Upper lobe of left lung (tissue), 6 donors: ENCODE measurements at regions not wholly inside any gene's neighbourhood (a gene's known extent, or its start where the extent isn't known, plus 50 kb on each side); places are given as distances from the start of the nearest gene placed in this dataset.
"Not testable (repeated sequence)": the region's sequence is repeated elsewhere in the genome, so short reads cannot be mapped to it uniquely, and the experiment has no call there.

ENCODE experiments used
- ATAC-seq, 2 donors: fragments of 200-7000 bp; cut with Tn5 transposase; one replicate each; pipeline ENCODE4 v1.9.1; 2022; ENCODE audit warnings: mild to moderate bottlenecking in 2 of 2, moderate library complexity in 2 of 2; ENCODE audit not compliant: low FRiP score in 2 of 2
- DNase-seq, 2 donors: peaks; one replicate each; pipeline ENCODE4 v3.0.0-alpha.2; 2019 to 2020
- H3K27ac ChIP-seq, 4 donors: fragments of 200-600 bp; sonication (generic); one replicate each; pipeline ENCODE4 v1.5.1; 2016 to 2019
- H3K27me3 ChIP-seq, 4 donors: fragments of 200-600 bp; sonication (generic); one replicate each; pipeline ENCODE4 v1.5.1; 2017 to 2019
- H3K36me3 ChIP-seq, 4 donors: fragments of 200-600 bp; sonication (generic); one replicate each; pipeline ENCODE4 v1.5.1; 2016 to 2019
- H3K4me1 ChIP-seq, 4 donors: fragments of 200-600 bp; sonication (generic); one replicate each; pipeline ENCODE4 v1.5.1; 2018 to 2019
- H3K4me3 ChIP-seq, 4 donors: fragments of 200-600 bp; sonication (generic); one replicate each; pipeline ENCODE4 v1.5.1; 2017 to 2019; ENCODE audit warnings: mild to moderate bottlenecking in 2 of 4, moderate library complexity in 1 of 4
- H3K9me3 ChIP-seq, 4 donors: fragments of 200-600 bp; sonication (generic); one replicate each; pipeline ENCODE4 v1.5.1; 2018 to 2019
- EP300 ChIP-seq, 4 donors: sonication (generic); formaldehyde crosslinking; IDR thresholded peaks; one replicate each; pipeline ENCODE4 v1.5.1; 2017; ENCODE audit warnings: antibody characterized with exemption in 4 of 4, control low read depth in 2 of 4
- POLR2A ChIP-seq, 4 donors: fragments of 450-650 bp; IDR thresholded peaks; one replicate each; pipeline ENCODE4 v1.5.1; 2016 to 2017; ENCODE audit warnings: antibody characterized with exemption in 4 of 4, mild to moderate bottlenecking in 2 of 4
- POLR2AphosphoS5 ChIP-seq, 2 donors: sonication (generic); formaldehyde crosslinking; IDR thresholded peaks; one replicate each; pipeline ENCODE4 v1.5.1; 2017; ENCODE audit warnings: antibody characterized with exemption in 2 of 2
- WGBS, 2 donors: methylation state at CpG; one replicate each; pipeline ENCODE4 v1.1.5; 2017 to 2018; 5-methylcytosine and 5-hydroxymethylcytosine counted together
- TF ChIP-seq, protein P1 (sequence below), 6 experiments: fragments of 450-650 bp in 4 of 6; fragments of 200-600 bp in 2 of 6; sonication (generic) in 2 of 6; IDR thresholded peaks; one replicate each; pipeline ENCODE4 v1.5.1; 2016 to 2019; ENCODE audit warnings: antibody characterized with exemption in 6 of 6
- donor health status: DM: no; HTN: no; CAD: no; lungs with moderate emphysema.
- donor health status: DM: no; HTN: yes; CAD: no; lungs with severe emphysema.

DNA sequence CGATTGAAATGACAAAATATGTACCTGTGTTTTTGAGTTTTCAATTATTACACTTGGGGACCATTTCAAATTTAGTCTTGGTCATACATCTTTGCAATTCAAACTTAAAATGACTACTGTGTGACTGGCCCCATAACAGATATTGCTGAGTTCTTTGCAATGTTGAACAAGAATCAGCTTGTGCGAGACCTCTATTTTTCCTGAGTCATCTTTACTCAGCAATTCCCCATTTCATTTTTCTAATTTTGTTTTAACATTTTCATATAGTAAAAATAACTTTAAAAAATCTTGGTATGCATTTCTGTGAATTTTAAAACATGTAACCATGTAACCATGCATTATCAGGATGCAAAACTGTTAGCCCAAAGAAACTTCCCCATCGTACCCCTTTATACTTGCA is 678.1 kb downstream of the ANKRD7 start:
- no peak overlapping the region for H3K4me3 ChIP-seq
- no peak for ATAC-seq
- no peaks in the 10 kb centered on the region for H3K9me3 ChIP-seq
- WGBS, 2 donors = 87% methylated on average over 3 of the region's 3 CpGs
- no peaks in the 10 kb centered on the region for H3K36me3 ChIP-seq
- H3K27me3 ChIP-seq = no peaks in the 10 kb centered on the region
- DNase-seq = no peak
- H3K4me1 ChIP-seq = no peaks in the 10 kb centered on the region
- TF ChIP-seq, protein P1, sequence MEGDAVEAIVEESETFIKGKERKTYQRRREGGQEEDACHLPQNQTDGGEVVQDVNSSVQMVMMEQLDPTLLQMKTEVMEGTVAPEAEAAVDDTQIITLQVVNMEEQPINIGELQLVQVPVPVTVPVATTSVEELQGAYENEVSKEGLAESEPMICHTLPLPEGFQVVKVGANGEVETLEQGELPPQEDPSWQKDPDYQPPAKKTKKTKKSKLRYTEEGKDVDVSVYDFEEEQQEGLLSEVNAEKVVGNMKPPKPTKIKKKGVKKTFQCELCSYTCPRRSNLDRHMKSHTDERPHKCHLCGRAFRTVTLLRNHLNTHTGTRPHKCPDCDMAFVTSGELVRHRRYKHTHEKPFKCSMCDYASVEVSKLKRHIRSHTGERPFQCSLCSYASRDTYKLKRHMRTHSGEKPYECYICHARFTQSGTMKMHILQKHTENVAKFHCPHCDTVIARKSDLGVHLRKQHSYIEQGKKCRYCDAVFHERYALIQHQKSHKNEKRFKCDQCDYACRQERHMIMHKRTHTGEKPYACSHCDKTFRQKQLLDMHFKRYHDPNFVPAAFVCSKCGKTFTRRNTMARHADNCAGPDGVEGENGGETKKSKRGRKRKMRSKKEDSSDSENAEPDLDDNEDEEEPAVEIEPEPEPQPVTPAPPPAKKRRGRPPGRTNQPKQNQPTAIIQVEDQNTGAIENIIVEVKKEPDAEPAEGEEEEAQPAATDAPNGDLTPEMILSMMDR (IDR thresholded peaks at IDR 0.05) = no peak
- TF ChIP-seq POLR2AphosphoS5 (IDR thresholded peaks at IDR 0.05) (no peak), POLR2A (IDR thresholded peaks at IDR 0.05) (no peak)
- no peak overlapping the region for H3K27ac ChIP-seq

DNA sequence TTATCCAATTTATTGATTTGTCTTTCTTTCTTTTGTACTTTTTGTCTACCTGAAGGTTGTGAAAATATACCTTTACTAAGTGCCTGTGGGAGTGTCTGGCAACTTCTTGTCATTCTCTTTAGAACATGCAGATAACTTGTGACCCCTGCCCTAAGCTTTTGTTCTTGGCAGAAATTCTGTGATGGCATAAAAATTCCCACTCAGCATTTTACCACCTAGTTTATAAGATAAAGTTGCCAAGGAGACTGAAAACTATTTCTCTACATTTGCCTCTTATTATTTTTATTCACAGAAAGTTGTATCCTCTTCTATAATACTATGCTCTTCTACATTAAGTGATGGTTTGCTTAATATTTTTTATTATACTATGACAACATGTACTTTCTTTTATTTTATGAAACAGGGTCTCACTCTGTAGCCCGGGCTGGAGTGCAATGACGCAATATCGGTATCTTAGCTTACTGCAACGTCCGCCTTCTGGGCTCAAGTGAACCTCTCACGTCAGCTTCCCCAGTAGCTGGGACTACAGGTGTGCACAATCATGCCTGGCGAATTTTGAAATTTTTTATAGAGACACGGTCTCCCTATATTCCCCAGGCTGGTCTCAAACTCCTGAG is 683.5 kb downstream of the ANKRD7 start:
- WGBS, 2 donors = 85 to 88% methylated on average over 8 of the region's 8 CpGs
- H3K27ac ChIP-seq = no peak overlapping the region

DNA sequence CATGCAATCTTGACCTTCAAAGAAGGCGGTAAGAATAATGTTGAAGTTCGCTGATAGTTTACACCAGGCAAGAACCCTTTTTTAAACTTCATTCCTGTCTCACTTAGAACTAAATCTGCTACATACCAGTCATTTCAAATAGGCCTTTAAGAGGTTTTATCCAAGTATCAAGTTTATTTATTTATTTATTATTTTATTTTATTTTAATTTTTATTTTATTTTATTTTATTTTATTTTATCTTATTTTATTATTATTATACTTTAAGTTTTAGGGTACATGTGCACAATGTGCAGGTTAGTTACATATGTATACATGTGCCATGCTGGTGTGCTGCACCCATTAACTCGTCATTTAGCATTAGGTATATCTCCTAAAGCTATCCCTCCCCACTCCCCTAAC is 691.6 kb downstream of the ANKRD7 start:
- ATAC-seq, DNase-seq, H3K9me3 ChIP-seq, H3K36me3 ChIP-seq, H3K4me3 ChIP-seq, H3K27ac ChIP-seq, H3K27me3 ChIP-seq, H3K4me1 ChIP-seq: not testable (repeated sequence)
- WGBS, 2 donors = 88 to 93% methylated on average over 3 of the region's 3 CpGs

More for the DNA sequence above, 683.5 kb downstream of the ANKRD7 start:
- Histone ChIP-seq H3K4me3 (no peak overlapping the region), H3K27me3 (no peaks in the 10 kb centered on the region), H3K36me3 (no peaks in the 10 kb centered on the region), H3K4me1 (no peaks in the 10 kb centered on the region), H3K9me3 (no peaks in the 10 kb centered on the region)
- TF ChIP-seq POLR2AphosphoS5 (IDR thresholded peaks at IDR 0.05) (no peak), EP300 (IDR thresholded peaks at IDR 0.05) (no peak), POLR2A (IDR thresholded peaks at IDR 0.05) (no peak)
- TF ChIP-seq, protein P1 (IDR thresholded peaks at IDR 0.05) = no peak
- DNase-seq = no peak
- ATAC-seq = no peak

- no peaks in the 10 kb centered on the region for H3K27me3 ChIP-seq
- no peak overlapping the region for H3K27ac ChIP-seq
- DNase-seq (no peak), ATAC-seq (no peak)
- no peaks in the 10 kb centered on the region for H3K9me3 ChIP-seq
- H3K36me3 ChIP-seq = no peaks in the 10 kb centered on the region
- H3K4me3 ChIP-seq = no peak overlapping the region
- 79 to 80% methylated on average over 2 of the region's 2 CpGs for WGBS, 2 donors
- no peaks in the 10 kb centered on the region for H3K4me1 ChIP-seq
- TF ChIP-seq POLR2AphosphoS5 (IDR thresholded peaks at IDR 0.05) = no peak
- TF ChIP-seq, protein P1 (IDR thresholded peaks at IDR 0.05) = peak in 1 of 6 experiments; percentile 24
Measured at GRCh38 chr7:118918556-118918955, 694.1 kb downstream of the ANKRD7 start.

DNA sequence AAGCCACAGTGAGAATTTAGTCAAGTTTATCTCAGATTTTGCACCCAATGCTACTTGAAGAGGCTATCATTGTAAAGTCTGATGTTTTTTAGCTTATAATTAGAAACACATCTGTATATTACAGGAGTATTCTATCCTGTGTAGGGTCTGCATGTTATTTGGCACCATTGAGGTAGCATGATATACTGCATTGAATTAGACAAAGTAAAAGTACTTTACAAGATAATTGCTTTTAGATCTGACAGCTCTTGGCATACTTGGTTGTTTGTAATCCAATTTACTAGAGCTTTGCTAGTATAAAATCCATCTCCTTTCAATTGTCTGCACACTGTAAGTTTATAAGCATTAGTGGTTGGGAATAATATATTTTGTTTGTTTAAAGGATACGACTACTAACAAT is 714.3 kb downstream of the ANKRD7 start:
- 74 to 77% methylated on average over 1 of the region's 1 CpG for WGBS, 2 donors
- no peak for ATAC-seq

More for the DNA sequence above, 714.3 kb downstream of the ANKRD7 start:
- no peak for TF ChIP-seq POLR2AphosphoS5 (IDR thresholded peaks at IDR 0.05)
- TF ChIP-seq, protein P1 (IDR thresholded peaks at IDR 0.05) = no peak
- TF ChIP-seq POLR2A (IDR thresholded peaks at IDR 0.05) = no peak
- TF ChIP-seq EP300 (IDR thresholded peaks at IDR 0.05) = no peak
- H3K36me3 ChIP-seq = no peaks in the 10 kb centered on the region
- no peaks in the 10 kb centered on the region for H3K27me3 ChIP-seq
- no peak overlapping the region for H3K27ac ChIP-seq
- no peaks in the 10 kb centered on the region for H3K4me1 ChIP-seq
- no peak for DNase-seq
- no peaks in the 10 kb centered on the region for H3K9me3 ChIP-seq
- H3K4me3 ChIP-seq = no peak overlapping the region
